ENCODE measurements at regions not wholly inside any gene's neighbourhood (a gene's known extent, or its start where the extent isn't known, plus 50 kb on each side); places are given as distances from the start of the nearest gene placed in this dataset.
"Not testable (repeated sequence)": the region's sequence is repeated elsewhere in the genome, so short reads cannot be mapped to it uniquely, and the experiment has no call there.

DNA sequence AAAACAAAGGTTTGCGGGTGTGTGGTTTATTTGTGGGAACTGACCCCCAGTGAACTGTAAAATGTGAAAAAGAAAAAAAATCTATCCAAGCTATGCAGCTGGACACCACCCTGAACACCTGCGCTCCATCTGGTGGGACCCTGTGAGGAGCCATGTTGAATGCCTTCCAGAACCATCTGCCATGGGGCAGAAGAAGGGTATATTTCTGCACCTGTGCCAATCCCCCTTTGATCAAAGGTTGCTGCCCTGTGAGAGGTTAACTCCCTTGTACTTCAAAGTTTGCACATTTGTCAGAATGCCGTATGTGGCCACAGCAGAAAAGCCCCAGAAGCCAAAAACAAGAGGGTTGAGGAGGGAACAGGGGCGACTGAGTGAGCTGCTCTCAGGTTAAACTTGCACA is 148.5 kb upstream of the ALDH1B1 start:
- peaks cover 4% of the 10 kb centered on the region for H3K9me3 Mint-ChIP-seq (ENCODE audit: unreplicated experiment)
- no peak overlapping the region for H3K27ac Mint-ChIP-seq (ENCODE audit: unreplicated experiment)
- H3K4me3 Mint-ChIP-seq (ENCODE audit: unreplicated experiment): no peak overlapping the region
- TF ChIP-seq, protein P1, sequence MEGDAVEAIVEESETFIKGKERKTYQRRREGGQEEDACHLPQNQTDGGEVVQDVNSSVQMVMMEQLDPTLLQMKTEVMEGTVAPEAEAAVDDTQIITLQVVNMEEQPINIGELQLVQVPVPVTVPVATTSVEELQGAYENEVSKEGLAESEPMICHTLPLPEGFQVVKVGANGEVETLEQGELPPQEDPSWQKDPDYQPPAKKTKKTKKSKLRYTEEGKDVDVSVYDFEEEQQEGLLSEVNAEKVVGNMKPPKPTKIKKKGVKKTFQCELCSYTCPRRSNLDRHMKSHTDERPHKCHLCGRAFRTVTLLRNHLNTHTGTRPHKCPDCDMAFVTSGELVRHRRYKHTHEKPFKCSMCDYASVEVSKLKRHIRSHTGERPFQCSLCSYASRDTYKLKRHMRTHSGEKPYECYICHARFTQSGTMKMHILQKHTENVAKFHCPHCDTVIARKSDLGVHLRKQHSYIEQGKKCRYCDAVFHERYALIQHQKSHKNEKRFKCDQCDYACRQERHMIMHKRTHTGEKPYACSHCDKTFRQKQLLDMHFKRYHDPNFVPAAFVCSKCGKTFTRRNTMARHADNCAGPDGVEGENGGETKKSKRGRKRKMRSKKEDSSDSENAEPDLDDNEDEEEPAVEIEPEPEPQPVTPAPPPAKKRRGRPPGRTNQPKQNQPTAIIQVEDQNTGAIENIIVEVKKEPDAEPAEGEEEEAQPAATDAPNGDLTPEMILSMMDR (IDR thresholded peaks at IDR 0.05; ENCODE audit: unreplicated experiment): no peak
- no peak for DNase-seq (ENCODE audit: low spot score)
- H3K27me3 Mint-ChIP-seq (ENCODE audit: unreplicated experiment): peaks cover 3% of the 10 kb centered on the region
- peaks cover 5% of the 10 kb centered on the region for H3K36me3 Mint-ChIP-seq (ENCODE audit: low read depth, unreplicated experiment)
- no peaks in the 10 kb centered on the region for H3K4me1 Mint-ChIP-seq (ENCODE audit: unreplicated experiment)

DNA sequence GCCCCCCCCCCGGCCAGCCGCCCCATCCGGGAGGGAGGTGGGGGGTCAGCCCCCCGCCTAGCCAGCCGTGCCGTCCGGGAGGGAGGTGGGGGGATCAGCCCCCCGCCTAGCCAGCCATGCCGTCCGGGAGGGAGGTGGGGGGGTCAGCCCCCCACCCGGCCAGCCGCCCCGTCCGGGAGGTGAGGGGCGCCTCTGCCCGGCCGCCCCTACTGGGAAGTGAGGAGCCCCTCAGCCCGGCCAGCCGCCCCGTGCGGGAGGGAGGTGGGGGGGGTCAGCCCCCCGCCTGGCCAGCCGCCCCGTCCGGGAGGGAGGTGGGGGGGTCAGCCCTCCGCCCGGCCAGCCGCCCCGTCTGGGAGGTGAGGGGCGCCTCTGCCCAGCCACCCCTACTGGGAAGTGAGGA is 150.4 kb upstream of the ALDH1B1 start:
- not testable (repeated sequence) for H3K9me3 Mint-ChIP-seq (ENCODE audit: unreplicated experiment); H3K4me1 Mint-ChIP-seq (ENCODE audit: unreplicated experiment); H3K27me3 Mint-ChIP-seq (ENCODE audit: unreplicated experiment); H3K27ac Mint-ChIP-seq (ENCODE audit: unreplicated experiment); DNase-seq (ENCODE audit: low spot score); H3K4me3 Mint-ChIP-seq (ENCODE audit: unreplicated experiment); H3K36me3 Mint-ChIP-seq (ENCODE audit: low read depth, unreplicated experiment)

DNA sequence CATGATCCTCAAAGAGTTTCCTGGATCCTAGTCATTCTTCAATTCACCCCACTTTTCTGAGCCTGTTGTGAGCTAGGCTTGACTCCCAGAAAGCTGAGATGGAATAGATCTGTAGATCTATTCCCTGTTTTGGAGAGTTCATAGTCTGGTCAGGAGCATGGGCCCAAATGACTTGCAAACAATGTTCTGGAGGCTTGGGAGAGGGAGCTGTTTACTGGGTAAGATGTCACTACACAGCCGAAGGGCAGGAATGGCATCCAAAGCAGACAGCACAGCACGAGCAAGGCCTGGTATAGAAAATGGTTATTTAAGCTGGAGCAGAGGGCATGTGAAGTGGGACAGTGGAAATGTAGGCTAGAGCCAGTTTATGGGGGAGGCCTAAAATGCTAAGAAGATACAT is 152.5 kb upstream of the ALDH1B1 start:
- Mint-ChIP-seq H3K4me1 (ENCODE audit: unreplicated experiment) (no peaks in the 10 kb centered on the region), H3K27ac (ENCODE audit: unreplicated experiment) (no peak overlapping the region), H3K9me3 (ENCODE audit: unreplicated experiment) (peaks cover 4% of the 10 kb centered on the region), H3K27me3 (ENCODE audit: unreplicated experiment) (peaks cover 7% of the 10 kb centered on the region), H3K4me3 (ENCODE audit: unreplicated experiment) (no peak overlapping the region), H3K36me3 (ENCODE audit: low read depth, unreplicated experiment) (peaks cover 6% of the 10 kb centered on the region)
- TF ChIP-seq, protein P1 (IDR thresholded peaks at IDR 0.05; ENCODE audit: unreplicated experiment): no peak
- DNase-seq (ENCODE audit: low spot score): no peak

DNA sequence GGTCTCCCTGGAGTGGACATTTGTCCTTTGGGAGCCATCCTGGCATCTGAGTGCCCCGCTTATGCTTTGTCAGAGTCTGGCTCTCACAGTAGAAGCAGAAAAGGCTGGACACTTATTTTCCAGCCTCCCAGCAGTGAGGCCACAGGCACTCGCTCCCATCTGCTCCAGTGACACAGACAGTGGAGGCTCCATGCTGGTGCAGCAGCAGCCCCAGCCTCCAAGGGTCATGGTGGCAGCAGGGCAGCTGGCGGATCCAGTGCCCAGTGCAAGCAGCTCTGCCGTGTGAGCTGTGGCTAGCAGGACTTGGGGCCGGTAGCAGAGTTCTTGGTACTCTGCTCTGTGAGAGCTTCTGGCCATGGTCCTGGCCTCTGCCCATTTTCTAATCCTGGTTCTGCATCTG is 157.3 kb upstream of the ALDH1B1 start:
- peaks cover 11% of the 10 kb centered on the region for H3K27me3 Mint-ChIP-seq (ENCODE audit: unreplicated experiment)
- TF ChIP-seq, protein P1 (IDR thresholded peaks at IDR 0.05; ENCODE audit: unreplicated experiment): no peak

DNA sequence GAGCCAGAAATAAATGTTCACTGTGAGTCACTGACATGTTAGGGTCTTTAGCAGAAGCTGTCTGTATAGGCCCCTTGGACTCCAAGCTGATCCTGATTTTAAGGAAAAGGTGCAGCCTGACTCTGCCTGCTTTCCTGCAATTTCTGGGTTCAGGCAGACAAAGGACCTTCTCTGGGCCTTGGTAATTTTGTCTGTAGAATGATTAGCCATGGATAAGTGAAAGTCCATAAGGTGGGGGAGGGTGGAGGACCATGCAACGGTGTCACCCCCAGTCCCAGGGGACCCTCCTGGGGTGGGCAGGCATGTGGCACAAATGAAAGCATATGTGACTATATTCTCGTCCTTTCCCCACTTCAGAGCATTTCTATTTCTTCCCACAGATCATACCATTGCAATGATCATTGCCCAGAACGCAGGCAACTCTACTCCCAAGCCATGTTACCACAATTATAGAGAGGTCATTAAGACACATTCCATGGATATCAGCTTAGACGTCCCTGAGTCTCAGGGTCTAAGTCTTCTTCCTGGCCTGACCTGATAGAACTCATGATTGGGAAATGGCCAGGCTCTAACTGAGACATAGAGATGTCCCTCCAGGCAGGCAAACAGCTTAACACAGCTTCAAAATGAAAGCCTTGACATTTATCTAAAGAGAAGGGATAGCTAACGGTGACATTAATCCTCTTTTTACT is 157.9 kb upstream of the ALDH1B1 start:
- Mint-ChIP-seq H3K4me1 (ENCODE audit: unreplicated experiment) (peaks cover 7% of the 10 kb centered on the region), H3K27ac (ENCODE audit: unreplicated experiment) (no peak overlapping the region), H3K4me3 (ENCODE audit: unreplicated experiment) (no peak overlapping the region), H3K9me3 (ENCODE audit: unreplicated experiment) (no peaks in the 10 kb centered on the region), H3K27me3 (ENCODE audit: unreplicated experiment) (peaks cover 11% of the 10 kb centered on the region), H3K36me3 (ENCODE audit: low read depth, unreplicated experiment) (peaks cover 3% of the 10 kb centered on the region)
- TF ChIP-seq, protein P1 (IDR thresholded peaks at IDR 0.05; ENCODE audit: unreplicated experiment): no peak
- no peak for DNase-seq (ENCODE audit: low spot score)

More for the DNA sequence above, 157.3 kb upstream of the ALDH1B1 start:
- H3K27ac Mint-ChIP-seq (ENCODE audit: unreplicated experiment): no peak overlapping the region
- DNase-seq (ENCODE audit: low spot score): no peak
- H3K4me3 Mint-ChIP-seq (ENCODE audit: unreplicated experiment): no peak overlapping the region
- H3K4me1 Mint-ChIP-seq (ENCODE audit: unreplicated experiment): peaks cover 7% of the 10 kb centered on the region
- no peaks in the 10 kb centered on the region for H3K9me3 Mint-ChIP-seq (ENCODE audit: unreplicated experiment)
- H3K36me3 Mint-ChIP-seq (ENCODE audit: low read depth, unreplicated experiment): peaks cover 3% of the 10 kb centered on the region
